Sigmoid colon (tissue), 4 donors: ENCODE measurements at regions not wholly inside any gene's neighbourhood (a gene's known extent, or its start where the extent isn't known, plus 50 kb on each side); places are given as distances from the start of the nearest gene placed in this dataset.

Experiments
- EP300 ChIP-seq, 4 donors: sonication (generic); formaldehyde crosslinking; IDR thresholded peaks; one replicate each; pipeline ENCODE4 v1.6.1; 2017; ENCODE audit warnings: antibody characterized with exemption in 4 of 4
- POLR2A ChIP-seq, 2 donors: fragments of 450-650 bp; IDR thresholded peaks; one replicate each; pipeline ENCODE4 v1.6.1; 2016; ENCODE audit warnings: antibody characterized with exemption in 2 of 2, mild to moderate bottlenecking in 2 of 2, moderate library complexity in 2 of 2
- TF ChIP-seq, protein P1 (sequence below), 4 experiments: fragments of 450-650 bp in 3 of 4; fragments of 200-600 bp in 1 of 4; IDR thresholded peaks; one replicate each; pipeline ENCODE4 v1.5.1; 2016 to 2019; ENCODE audit warnings: antibody characterized with exemption in 4 of 4, mild to moderate bottlenecking in 3 of 4, moderate library complexity in 2 of 4

GRCh38 chr3:55163421-55163820, 235.6 kb upstream of the LRTM1 start:
- TF ChIP-seq EP300 (IDR thresholded peaks at IDR 0.05) (no peak), POLR2A (IDR thresholded peaks at IDR 0.05) (no peak)
- TF ChIP-seq, protein P1, sequence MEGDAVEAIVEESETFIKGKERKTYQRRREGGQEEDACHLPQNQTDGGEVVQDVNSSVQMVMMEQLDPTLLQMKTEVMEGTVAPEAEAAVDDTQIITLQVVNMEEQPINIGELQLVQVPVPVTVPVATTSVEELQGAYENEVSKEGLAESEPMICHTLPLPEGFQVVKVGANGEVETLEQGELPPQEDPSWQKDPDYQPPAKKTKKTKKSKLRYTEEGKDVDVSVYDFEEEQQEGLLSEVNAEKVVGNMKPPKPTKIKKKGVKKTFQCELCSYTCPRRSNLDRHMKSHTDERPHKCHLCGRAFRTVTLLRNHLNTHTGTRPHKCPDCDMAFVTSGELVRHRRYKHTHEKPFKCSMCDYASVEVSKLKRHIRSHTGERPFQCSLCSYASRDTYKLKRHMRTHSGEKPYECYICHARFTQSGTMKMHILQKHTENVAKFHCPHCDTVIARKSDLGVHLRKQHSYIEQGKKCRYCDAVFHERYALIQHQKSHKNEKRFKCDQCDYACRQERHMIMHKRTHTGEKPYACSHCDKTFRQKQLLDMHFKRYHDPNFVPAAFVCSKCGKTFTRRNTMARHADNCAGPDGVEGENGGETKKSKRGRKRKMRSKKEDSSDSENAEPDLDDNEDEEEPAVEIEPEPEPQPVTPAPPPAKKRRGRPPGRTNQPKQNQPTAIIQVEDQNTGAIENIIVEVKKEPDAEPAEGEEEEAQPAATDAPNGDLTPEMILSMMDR (IDR thresholded peaks at IDR 0.05): no peak
